ENCODE measurements at regions not wholly inside any gene's neighbourhood (a gene's known extent, or its start where the extent isn't known, plus 50 kb on each side); places are given as distances from the start of the nearest gene placed in this dataset.

GRCh38 chr16:63481060-63481459 is 1444.8 kb upstream of the CDH8 start:
- TF ChIP-seq POLR2A (IDR thresholded peaks at IDR 0.05) (no peak), CTCF (IDR thresholded peaks at IDR 0.05) (no peak)
